HepG2 (cell line): ENCODE measurements at regions not wholly inside any gene's neighbourhood (a gene's known extent, or its start where the extent isn't known, plus 50 kb on each side); places are given as distances from the start of the nearest gene placed in this dataset.

Experiments used
- AHR ChIP-seq: IDR thresholded peaks from 2 replicates; pipeline ENCODE4 v1.6.1; 2018; ENCODE audit warnings: missing genetic modification reagents, missing compliant biosample characterization
- ATAD3A ChIP-seq: sonication (generic); formaldehyde crosslinking; IDR thresholded peaks from 2 replicates; pipeline ENCODE4 v1.4.0; 2020; ENCODE audit warnings: missing genetic modification reagents
- GLI4 ChIP-seq: sonication (generic); formaldehyde crosslinking; IDR thresholded peaks from 2 replicates; pipeline ENCODE4 v1.5.1; 2020; ENCODE audit warnings: missing genetic modification reagents, mild to moderate bottlenecking, moderate library complexity, borderline replicate concordance
- HMGXB3 ChIP-seq: sonication (generic); formaldehyde crosslinking; IDR thresholded peaks from 2 replicates; pipeline ENCODE4 v1.4.0; 2020; ENCODE audit warnings: missing genetic modification reagents, borderline replicate concordance
- PHF20 ChIP-seq: sonication (generic); formaldehyde crosslinking; IDR thresholded peaks from 2 replicates; pipeline ENCODE4 v1.5.0; 2020; ENCODE audit warnings: mild to moderate bottlenecking, missing genetic modification reagents
- RFX5 ChIP-seq: IDR thresholded peaks from 2 replicates; pipeline ENCODE4 v1.6.1; 2011; ENCODE audit warnings: low read depth, low read length, improper control_type of control experiment
- RNF219 ChIP-seq: sonication (generic); formaldehyde crosslinking; IDR thresholded peaks from 2 replicates; pipeline ENCODE4 v1.5.0; 2020; ENCODE audit warnings: mild to moderate bottlenecking, missing genetic modification reagents
- SALL1 ChIP-seq: sonication (generic); formaldehyde crosslinking; IDR thresholded peaks from 2 replicates; pipeline ENCODE4 v1.8.0; 2022; ENCODE audit warnings: mild to moderate bottlenecking, missing genetic modification reagents
- TOE1 ChIP-seq: sonication (generic); formaldehyde crosslinking; IDR thresholded peaks from 2 replicates; pipeline ENCODE4 v1.4.0; 2020; ENCODE audit warnings: mild to moderate bottlenecking, missing genetic modification reagents
- UBTF ChIP-seq: sonication (generic); formaldehyde crosslinking; IDR thresholded peaks from 2 replicates; pipeline ENCODE4 v1.4.0; 2020; ENCODE audit warnings: mild to moderate bottlenecking, missing genetic modification reagents
- ZBTB43 ChIP-seq: sonication (generic); formaldehyde crosslinking; conservative IDR thresholded peaks from 2 replicates; pipeline ENCODE4 v1.4.0; 2020; ENCODE audit warnings: missing genetic modification reagents
- ZBTB44 ChIP-seq: sonication (generic); formaldehyde crosslinking; IDR thresholded peaks from 2 replicates; pipeline ENCODE4 v1.4.0; 2020; ENCODE audit warnings: missing genetic modification reagents
- ZC3H13 ChIP-seq: sonication (generic); formaldehyde crosslinking; IDR thresholded peaks from 2 replicates; pipeline ENCODE4 v1.8.1; 2023; ENCODE audit warnings: mild to moderate bottlenecking, missing genetic modification reagents, moderate library complexity
- ZKSCAN5 ChIP-seq: sonication (generic); formaldehyde crosslinking; IDR thresholded peaks from 2 replicates; pipeline ENCODE4 v1.5.1; 2020; ENCODE audit warnings: mild to moderate bottlenecking, missing genetic modification reagents
- ZMAT3 ChIP-seq: sonication (generic); formaldehyde crosslinking; conservative IDR thresholded peaks from 2 replicates; pipeline ENCODE4 v1.7.0; 2021; ENCODE audit warnings: missing genetic modification reagents
- ZNF12 ChIP-seq: sonication (generic); formaldehyde crosslinking; IDR thresholded peaks from 2 replicates; pipeline ENCODE4 v1.5.0; 2020; ENCODE audit warnings: missing genetic modification reagents
- ZNF451 ChIP-seq: sonication (generic); formaldehyde crosslinking; IDR thresholded peaks from 2 replicates; pipeline ENCODE4 v1.5.0; 2020; ENCODE audit warnings: mild to moderate bottlenecking, missing genetic modification reagents
- ZNF619 ChIP-seq: sonication (generic); formaldehyde crosslinking; IDR thresholded peaks from 2 replicates; pipeline ENCODE4 v1.4.0; 2020; ENCODE audit warnings: mild to moderate bottlenecking, missing genetic modification reagents

GRCh38 chr5:57650360-57651069 lies 167.9 kb upstream of the ACTBL2 start (continued):
- TF ChIP-seq GLI4 (CRISPR knock-in tag): no peak
- peak; percentile 75 for TF ChIP-seq HMGXB3 (CRISPR knock-in tag)
- TF ChIP-seq RNF219 (CRISPR knock-in tag): no peak
- TF ChIP-seq RFX5: peak; percentile 25; the same call in 1 of the 2 replicates
- TF ChIP-seq TOE1 (CRISPR knock-in tag): no peak
- peak; percentile 72; the same call in 1 of the 2 replicates for TF ChIP-seq ZNF12 (CRISPR knock-in tag)
- no peak for TF ChIP-seq ATAD3A (CRISPR knock-in tag)
- no peak for TF ChIP-seq ZMAT3 (CRISPR knock-in tag)
- no peak for TF ChIP-seq ZBTB43 (CRISPR knock-in tag)
- 0 out of 2 replicates have a peak, but pooled peaks have one; percentile 26 for TF ChIP-seq UBTF (CRISPR knock-in tag)
- TF ChIP-seq ZKSCAN5 (CRISPR knock-in tag): no peak
- TF ChIP-seq ZC3H13: no peak
- no peak for TF ChIP-seq ZBTB44 (CRISPR knock-in tag)
- no peak for TF ChIP-seq ZNF451 (CRISPR knock-in tag)
- no peak for TF ChIP-seq PHF20
- peak; percentile 78 for TF ChIP-seq ZNF619 (CRISPR knock-in tag)
- 0 out of 2 replicates have a peak, but pooled peaks have one; percentile 29 for TF ChIP-seq AHR (CRISPR knock-in tag)
- TF ChIP-seq SALL1 (CRISPR knock-in tag): peak; percentile 88
